Kidney epithelial cell (primary cell): ENCODE measurements at regions not wholly inside any gene's neighbourhood (a gene's known extent, or its start where the extent isn't known, plus 50 kb on each side); places are given as distances from the start of the nearest gene placed in this dataset.

Experiments used
- DNase-seq: peaks from one replicate; pipeline ENCODE4 v3.0.0-alpha.2; 2010; ENCODE audit warnings: low read depth
- H3K27me3 ChIP-seq: 2 replicates; pipeline ENCODE4 v1.6.0; 2011; ENCODE audit warnings: low read length; ENCODE audit not compliant: control insufficient read depth, insufficient read depth
- H3K36me3 ChIP-seq: 2 replicates; pipeline ENCODE4 v1.5.1; 2011; ENCODE audit warnings: low read length; ENCODE audit not compliant: control insufficient read depth, insufficient read depth
- H3K4me3 ChIP-seq: 2 replicates; pipeline ENCODE4 v1.5.1; 2011; ENCODE audit warnings: low read depth, mild to moderate bottlenecking, control low read depth, low read length
- TF ChIP-seq, protein P1 (sequence below): IDR thresholded peaks from 2 replicates; pipeline ENCODE4 v1.5.1; 2011; ENCODE audit warnings: mild to moderate bottlenecking, moderate library complexity, low read length, control low read depth, inconsistent platforms; ENCODE audit not compliant: insufficient read depth, poor library complexity, severe bottlenecking

DNA sequence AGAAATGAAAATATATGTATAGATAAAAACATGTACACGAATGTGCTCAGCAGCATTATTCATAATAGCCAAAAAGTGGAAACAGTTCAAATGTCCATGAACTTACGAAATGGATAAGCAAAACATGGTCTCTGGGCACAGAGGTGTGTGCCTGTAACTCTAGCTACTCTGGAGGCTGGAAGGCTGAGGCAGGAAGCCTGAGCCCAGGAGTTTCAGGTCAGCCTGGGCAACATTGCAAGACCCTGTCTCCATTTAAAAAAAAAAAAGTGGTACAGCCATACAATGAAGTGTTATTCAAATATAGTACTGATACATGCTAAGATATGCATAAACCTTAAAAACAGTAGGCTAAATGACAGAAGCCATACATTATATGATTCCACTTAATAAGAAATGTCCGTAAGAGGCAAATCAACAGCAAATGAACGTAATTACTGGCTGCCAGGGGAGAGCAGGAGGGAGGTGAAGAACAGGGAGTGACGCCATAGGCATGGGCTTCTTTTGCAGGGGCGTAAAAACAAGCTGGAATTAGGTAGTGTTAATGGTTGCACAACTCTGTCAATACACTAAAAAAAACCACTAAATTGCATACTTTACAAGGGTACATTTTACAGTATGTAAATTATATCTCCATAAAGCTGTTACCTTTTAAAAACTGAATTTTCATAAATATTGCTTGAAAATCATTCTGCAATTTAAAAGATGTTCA, 87.2 kb upstream of the PLEKHM1 start:
- Histone ChIP-seq H3K36me3 (no peaks in the 10 kb centered on the region), H3K4me3 (no peak overlapping the region), H3K27me3 (no peaks in the 10 kb centered on the region)
- no peak for DNase-seq
- TF ChIP-seq, protein P1, sequence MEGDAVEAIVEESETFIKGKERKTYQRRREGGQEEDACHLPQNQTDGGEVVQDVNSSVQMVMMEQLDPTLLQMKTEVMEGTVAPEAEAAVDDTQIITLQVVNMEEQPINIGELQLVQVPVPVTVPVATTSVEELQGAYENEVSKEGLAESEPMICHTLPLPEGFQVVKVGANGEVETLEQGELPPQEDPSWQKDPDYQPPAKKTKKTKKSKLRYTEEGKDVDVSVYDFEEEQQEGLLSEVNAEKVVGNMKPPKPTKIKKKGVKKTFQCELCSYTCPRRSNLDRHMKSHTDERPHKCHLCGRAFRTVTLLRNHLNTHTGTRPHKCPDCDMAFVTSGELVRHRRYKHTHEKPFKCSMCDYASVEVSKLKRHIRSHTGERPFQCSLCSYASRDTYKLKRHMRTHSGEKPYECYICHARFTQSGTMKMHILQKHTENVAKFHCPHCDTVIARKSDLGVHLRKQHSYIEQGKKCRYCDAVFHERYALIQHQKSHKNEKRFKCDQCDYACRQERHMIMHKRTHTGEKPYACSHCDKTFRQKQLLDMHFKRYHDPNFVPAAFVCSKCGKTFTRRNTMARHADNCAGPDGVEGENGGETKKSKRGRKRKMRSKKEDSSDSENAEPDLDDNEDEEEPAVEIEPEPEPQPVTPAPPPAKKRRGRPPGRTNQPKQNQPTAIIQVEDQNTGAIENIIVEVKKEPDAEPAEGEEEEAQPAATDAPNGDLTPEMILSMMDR, result no peak

DNA sequence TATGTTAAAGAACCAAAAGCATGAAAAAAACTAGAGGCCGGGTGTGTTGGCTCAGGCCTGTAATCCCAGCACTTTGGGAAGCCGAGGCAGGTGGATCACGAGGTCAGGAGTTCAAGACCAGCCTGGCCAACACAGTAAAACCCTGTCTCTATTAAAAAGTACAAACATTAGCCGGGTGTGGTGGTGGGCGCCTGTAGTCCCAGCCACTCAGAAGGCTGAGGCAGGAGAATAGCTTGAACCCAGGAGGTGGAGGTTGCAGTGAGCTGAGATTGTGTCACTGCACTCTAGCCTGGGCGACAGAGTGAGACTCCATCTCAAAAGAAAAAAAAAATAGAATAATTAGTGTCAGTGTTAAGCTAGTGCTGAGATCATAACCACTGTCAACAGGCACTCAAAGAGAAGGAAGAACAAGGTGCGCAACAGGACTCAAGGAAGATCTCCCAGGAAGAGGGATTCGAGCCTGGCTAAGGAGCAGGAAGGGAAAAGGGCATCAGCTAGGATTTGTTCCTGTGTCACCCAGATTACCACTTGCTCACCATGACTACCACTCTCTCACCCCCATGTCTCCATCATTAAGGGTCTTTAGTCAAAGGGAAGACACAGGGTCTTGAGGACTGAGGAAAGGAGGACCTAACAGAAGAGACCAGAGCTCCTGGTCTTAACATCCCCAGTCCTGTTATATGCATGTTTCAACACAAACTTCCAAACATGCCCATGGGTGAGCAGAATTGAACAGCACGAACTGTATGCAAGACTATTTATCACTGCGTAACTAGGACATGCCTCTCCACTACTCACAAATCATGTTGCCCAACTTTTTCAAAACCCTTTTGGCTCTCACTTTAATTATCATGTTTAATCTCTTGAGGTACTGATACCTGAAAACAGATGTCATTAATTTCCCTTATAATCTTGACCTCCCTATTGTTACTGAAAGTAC, 88.3 kb upstream of the PLEKHM1 start:
- TF ChIP-seq, protein P1, result no peak
- DNase-seq, result no peak
- Histone ChIP-seq H3K4me3 (no peak overlapping the region), H3K27me3 (no peaks in the 10 kb centered on the region), H3K36me3 (no peaks in the 10 kb centered on the region)

DNA sequence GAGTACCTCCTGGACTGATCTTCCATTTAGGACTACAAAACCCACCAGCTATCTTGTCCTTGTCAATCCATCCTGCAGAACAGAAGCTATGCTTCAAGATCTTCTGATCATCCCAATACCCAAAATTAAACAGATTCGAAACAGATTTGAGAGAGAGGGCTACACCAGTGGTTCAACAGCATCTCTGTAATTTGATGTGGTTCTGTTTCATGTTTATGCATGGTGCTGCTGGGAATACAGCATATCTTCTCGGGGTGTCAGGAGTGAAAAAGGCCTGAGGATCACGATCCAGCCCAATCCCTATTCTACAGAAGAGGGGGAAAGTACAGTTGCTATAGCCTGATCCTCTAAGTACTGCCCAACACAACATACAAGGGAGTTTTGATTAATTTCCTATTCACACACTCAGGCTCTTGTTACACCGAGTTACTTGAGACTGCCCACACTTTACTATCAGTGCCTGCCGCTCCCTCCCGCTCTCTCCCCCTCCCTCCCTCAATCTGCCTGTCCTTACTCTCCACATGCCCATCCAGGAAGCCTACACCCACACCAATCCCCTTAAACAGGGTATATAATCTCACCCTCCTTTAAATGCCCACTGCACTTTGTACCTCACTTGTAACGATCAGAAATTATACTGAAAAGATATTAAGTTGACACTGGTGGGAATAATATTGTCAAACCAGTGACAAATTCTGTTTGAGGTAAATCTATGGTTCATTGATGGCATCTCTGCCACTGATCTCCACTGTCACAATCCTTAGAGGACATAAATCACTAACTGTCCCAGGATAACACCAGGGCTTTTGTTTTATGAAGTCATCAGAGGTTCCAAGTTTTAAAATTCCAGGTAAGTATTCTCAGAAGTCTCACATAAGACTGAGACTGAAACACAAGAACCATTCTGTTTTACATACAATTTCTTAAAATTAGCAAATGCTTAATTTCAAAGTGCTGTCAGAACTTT, 89.3 kb upstream of the PLEKHM1 start:
- no peak overlapping the region for H3K4me3 ChIP-seq
- H3K27me3 ChIP-seq, result no peaks in the 10 kb centered on the region
- TF ChIP-seq, protein P1, result no peak
- no peaks in the 10 kb centered on the region for H3K36me3 ChIP-seq
- DNase-seq, result no peak

DNA sequence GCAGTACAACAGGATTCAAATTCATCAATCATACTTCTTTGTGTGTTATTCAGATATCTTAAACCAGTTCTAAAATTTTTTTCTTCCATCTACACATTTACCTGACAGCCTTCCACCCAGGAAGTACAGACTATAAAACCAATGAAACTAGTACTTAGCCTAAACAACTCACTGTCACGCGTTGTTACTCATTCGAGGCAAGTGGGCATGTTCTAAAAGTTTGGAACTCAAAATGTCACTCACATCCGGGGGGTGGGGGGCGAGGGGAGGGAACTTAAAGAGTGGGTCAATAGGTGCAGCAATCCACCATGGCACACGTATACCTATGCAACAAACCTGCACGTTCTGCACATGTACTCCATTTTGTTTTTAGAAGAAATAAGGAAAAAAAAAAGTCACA, 90.4 kb upstream of the PLEKHM1 start:
- DNase-seq, result no peak
- no peak overlapping the region for H3K4me3 ChIP-seq
- H3K27me3 ChIP-seq, result no peaks in the 10 kb centered on the region
- TF ChIP-seq, protein P1, result no peak
- no peaks in the 10 kb centered on the region for H3K36me3 ChIP-seq

DNA sequence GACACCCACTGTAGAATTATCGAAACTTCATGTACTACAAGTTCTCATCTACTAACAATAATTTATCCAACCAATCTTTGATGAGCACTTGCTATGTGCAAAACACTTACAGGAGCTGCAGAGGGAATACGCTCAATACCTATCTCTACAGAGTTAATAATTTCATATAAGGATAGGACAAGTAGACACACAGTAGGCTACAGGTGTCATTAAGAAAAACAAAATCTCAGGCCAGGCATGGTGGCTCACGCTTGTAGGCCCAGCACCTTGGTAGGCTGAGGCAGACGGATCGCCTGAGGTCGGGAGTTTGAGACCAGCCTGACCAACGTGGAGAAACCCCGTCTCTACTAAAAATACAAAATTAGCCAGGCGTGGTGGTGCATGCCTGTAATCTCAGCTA, 91.3 kb upstream of the PLEKHM1 start:
- TF ChIP-seq, protein P1, result no peak

More for the DNA sequence above, 91.3 kb upstream of the PLEKHM1 start:
- H3K4me3 ChIP-seq, result no peak overlapping the region
- H3K27me3 ChIP-seq, result no peaks in the 10 kb centered on the region
- no peak for DNase-seq
- no peaks in the 10 kb centered on the region for H3K36me3 ChIP-seq
